Left colon (tissue), 2 donors: ENCODE measurements at regions not wholly inside any gene's neighbourhood (a gene's known extent, or its start where the extent isn't known, plus 50 kb on each side); places are given as distances from the start of the nearest gene placed in this dataset.

Source experiments
- ATAC-seq: fragments of 200-7000 bp; cut with Tn5 transposase; one replicate; pipeline ENCODE4 v1.9.1; 2020; ENCODE audit warnings: mild to moderate bottlenecking, moderate library complexity
- DNase-seq, 2 donors: peaks; one replicate each; pipeline ENCODE4 v3.0.0-alpha.2; 2020
- intact Hi-C, 2 donors: fragments of 100-400 bp; cut with DNase I in 1 of 2; cut with micrococcal nuclease in 1 of 2; formaldehyde crosslinking; loops; one replicate each; pipeline versions ENCODE4 v1.11.2 to v1.14.0; 2022; cut with DNase I, micrococcal nuclease
- donor health status: DM: no; HTN: no; CAD: no.
- donor health status: DM: yes; HTN: yes; CAD: no.

- intact Hi-C loops, result no loop called here
- DNase-seq (no peak), ATAC-seq (no peak)
Observed at GRCh38 chr7:47648275-47648925, 66.5 kb upstream of the TNS3 start.

GRCh38 chr7:47647918-47648250, 66.0 kb upstream of the TNS3 start:
- ATAC-seq (no peak), DNase-seq (no peak)
- intact Hi-C loops, result no loop called here

- intact Hi-C loops, result no loop called here
- DNase-seq (no peak), ATAC-seq (no peak)
Observed at GRCh38 chr7:47647181-47647917, 65.4 kb upstream of the TNS3 start.

- intact Hi-C loops, result no loop called here
- no peak for ATAC-seq
Observed at GRCh38 chr7:47643716-47644400, 61.9 kb upstream of the TNS3 start.

GRCh38 chr7:47640265-47640664, 58.4 kb upstream of the TNS3 start:
- intact Hi-C loops, result no loop called here
- DNase-seq (no peak), ATAC-seq (no peak)

More at GRCh38 chr7:47643716-47644400, 61.9 kb upstream of the TNS3 start:
- DNase-seq, result no peak

- DNase-seq (no peak), ATAC-seq (no peak)
- intact Hi-C loops, result no loop called here
Observed at GRCh38 chr7:47639495-47640110, 57.7 kb upstream of the TNS3 start.

GRCh38 chr7:47638679-47639315, 56.9 kb upstream of the TNS3 start:
- DNase-seq (peak; percentile 63 to 78), ATAC-seq (peak; percentile 82)
- intact Hi-C loops, result no loop called here

- no peak for ATAC-seq
- intact Hi-C loops, result no loop called here
Observed at GRCh38 chr7:47636433-47637175, 54.7 kb upstream of the TNS3 start.

GRCh38 chr7:47636081-47636432, 54.1 kb upstream of the TNS3 start:
- no peak for DNase-seq
- intact Hi-C loops, result no loop called here
- ATAC-seq, result no peak

More at GRCh38 chr7:47636433-47637175, 54.7 kb upstream of the TNS3 start:
- no peak for DNase-seq

- intact Hi-C loops, result no loop called here
- peak; percentile 84 for ATAC-seq
- peak; percentile 46 to 70 for DNase-seq
Observed at GRCh38 chr7:47635091-47636080, 53.5 kb upstream of the TNS3 start.

- DNase-seq (no peak), ATAC-seq (no peak)
- intact Hi-C loops, result no loop called here
Observed at GRCh38 chr7:47634273-47634672, 52.4 kb upstream of the TNS3 start.

GRCh38 chr7:47633134-47633533, 51.2 kb upstream of the TNS3 start:
- intact Hi-C loops, result no loop called here
- ATAC-seq, result no peak
- no peak for DNase-seq
